Thoracic aorta (tissue), 2 donors: ENCODE measurements at regions not wholly inside any gene's neighbourhood (a gene's known extent, or its start where the extent isn't known, plus 50 kb on each side); places are given as distances from the start of the nearest gene placed in this dataset.

ENCODE experiments used
- ATAC-seq: fragments of 150-250 bp; one replicate; pipeline ENCODE4 v1.8.0; 2017; ENCODE audit warnings: low read depth; ENCODE audit not compliant: insufficient number of reproducible peaks, low FRiP score
- DNase-seq: peaks from one replicate; pipeline ENCODE4 v3.0.0-alpha.2; 2020; ENCODE audit warnings: low spot score
- H3K27ac ChIP-seq, 2 donors: fragments of 200-600 bp; sonication (generic); 1 replicate in 1 of 2; 2 replicates in 1 of 2; pipeline ENCODE4 v1.5.1; 2016; ENCODE audit warnings: mild to moderate bottlenecking in 2 of 2, moderate library complexity in 2 of 2
- H3K27me3 ChIP-seq: fragments of 200-600 bp; sonication (generic); replicated peaks from 2 replicates; pipeline ENCODE4 v1.6.0; 2016; ENCODE audit warnings: mild to moderate bottlenecking; ENCODE audit not compliant: insufficient read depth
- H3K36me3 ChIP-seq: fragments of 200-600 bp; sonication (generic); one replicate; pipeline ENCODE4 v1.5.1; 2016
- H3K4me1 ChIP-seq, 2 donors: fragments of 200-600 bp; sonication (generic); 1 replicate in 1 of 2; 2 replicates in 1 of 2; pipeline versions ENCODE4 v1.5.1 to v1.6.0; 2016; ENCODE audit warnings: low read depth in 2 of 2, mild to moderate bottlenecking in 1 of 2; ENCODE audit not compliant: control insufficient read depth in 1 of 2
- H3K4me3 ChIP-seq: fragments of 200-600 bp; sonication (generic); 2 replicates; pipeline ENCODE4 v1.5.1; 2016; ENCODE audit warnings: mild to moderate bottlenecking
- H3K9me3 ChIP-seq: fragments of 200-600 bp; sonication (generic); 2 replicates; pipeline ENCODE4 v1.5.1; 2016
- CTCF ChIP-seq: fragments of 200-600 bp; sonication (generic); IDR thresholded peaks from one replicate; pipeline ENCODE4 v1.5.1; 2019; ENCODE audit warnings: antibody characterized with exemption

- Histone ChIP-seq H3K27ac (no peak overlapping the region), H3K4me1 (no peaks in the 10 kb centered on the region), H3K27me3 (no peaks in the 10 kb centered on the region), H3K36me3 (no peaks in the 10 kb centered on the region), H3K4me3 (no peak overlapping the region), H3K9me3 (no peaks in the 10 kb centered on the region)
- TF ChIP-seq CTCF: no peak
- no peak for ATAC-seq
- no peak for DNase-seq
Observed at GRCh38 chr12:13380297-13380696, 183.8 kb downstream of the EMP1 start.

- no peak for ATAC-seq
- H3K4me1 ChIP-seq: no peaks in the 10 kb centered on the region
- DNase-seq: no peak
- H3K9me3 ChIP-seq: no peaks in the 10 kb centered on the region
- no peak overlapping the region for H3K4me3 ChIP-seq
- H3K27me3 ChIP-seq: no peaks in the 10 kb centered on the region
- no peaks in the 10 kb centered on the region for H3K36me3 ChIP-seq
- no peak overlapping the region for H3K27ac ChIP-seq
- TF ChIP-seq CTCF: no peak
Observed at GRCh38 chr12:13379531-13380188, 183.1 kb downstream of the EMP1 start.

- DNase-seq (no peak), ATAC-seq (no peak)
- H3K27ac ChIP-seq: no peak overlapping the region
- TF ChIP-seq CTCF: no peak
- H3K9me3 ChIP-seq: no peaks in the 10 kb centered on the region
- no peaks in the 10 kb centered on the region for H3K36me3 ChIP-seq
- H3K4me1 ChIP-seq: no peaks in the 10 kb centered on the region
- no peak overlapping the region for H3K4me3 ChIP-seq
- no peaks in the 10 kb centered on the region for H3K27me3 ChIP-seq
Observed at GRCh38 chr12:13377698-13378097, 181.2 kb downstream of the EMP1 start.

GRCh38 chr12:13376610-13377373 lies 180.3 kb downstream of the EMP1 start:
- ATAC-seq (no peak), DNase-seq (no peak)
- no peak overlapping the region for H3K4me3 ChIP-seq
- H3K9me3 ChIP-seq: no peaks in the 10 kb centered on the region
- no peaks in the 10 kb centered on the region for H3K4me1 ChIP-seq
- H3K36me3 ChIP-seq: no peaks in the 10 kb centered on the region
- no peaks in the 10 kb centered on the region for H3K27me3 ChIP-seq
- H3K27ac ChIP-seq: no peak overlapping the region
- TF ChIP-seq CTCF: no peak

- ATAC-seq (no peak), DNase-seq (no peak)
- no peak for TF ChIP-seq CTCF
- Histone ChIP-seq H3K27ac (no peak overlapping the region), H3K4me1 (no peaks in the 10 kb centered on the region), H3K9me3 (no peaks in the 10 kb centered on the region), H3K36me3 (no peaks in the 10 kb centered on the region), H3K27me3 (no peaks in the 10 kb centered on the region), H3K4me3 (no peak overlapping the region)
Observed at GRCh38 chr12:13375583-13376345, 179.2 kb downstream of the EMP1 start.
